ENCODE measurements at regions not wholly inside any gene's neighbourhood (a gene's known extent, or its start where the extent isn't known, plus 50 kb on each side); places are given as distances from the start of the nearest gene placed in this dataset.

- H3K9me3 ChIP-seq (ENCODE audit: control insufficient read depth, low read length): no peaks in the 10 kb centered on the region
- H3K4me1 ChIP-seq (ENCODE audit: control insufficient read depth, insufficient read depth, low read length, poor library complexity, severe bottlenecking): no peaks in the 10 kb centered on the region
- H3K27ac ChIP-seq (ENCODE audit: insufficient read depth, low read length, poor library complexity, severe bottlenecking): no peak overlapping the region
- H3K27me3 ChIP-seq (replicated peaks; ENCODE audit: control insufficient read depth, insufficient read depth, low read length, poor library complexity, severe bottlenecking): no peaks in the 10 kb centered on the region
- no peak overlapping the region for H3K4me3 ChIP-seq (ENCODE audit: insufficient read depth, low read depth, low read length, poor library complexity, severe bottlenecking)
- DNase-seq: no peak
- H3K36me3 ChIP-seq (ENCODE audit: control insufficient read depth, insufficient read depth, low read length): no peaks in the 10 kb centered on the region
Observed at GRCh38 chr1:29852248-29852647, 615.9 kb downstream of the PTPRU start.

GRCh38 chr1:29851691-29852090, 615.4 kb downstream of the PTPRU start:
- Histone ChIP-seq H3K27me3 (replicated peaks; ENCODE audit: control insufficient read depth, insufficient read depth, low read length, poor library complexity, severe bottlenecking) (no peaks in the 10 kb centered on the region), H3K9me3 (ENCODE audit: control insufficient read depth, low read length) (no peaks in the 10 kb centered on the region), H3K4me1 (ENCODE audit: control insufficient read depth, insufficient read depth, low read length, poor library complexity, severe bottlenecking) (no peaks in the 10 kb centered on the region), H3K27ac (ENCODE audit: insufficient read depth, low read length, poor library complexity, severe bottlenecking) (no peak overlapping the region), H3K4me3 (ENCODE audit: insufficient read depth, low read depth, low read length, poor library complexity, severe bottlenecking) (no peak overlapping the region), H3K36me3 (ENCODE audit: control insufficient read depth, insufficient read depth, low read length) (no peaks in the 10 kb centered on the region)
- no peak for DNase-seq

GRCh38 chr1:29849991-29850757, 613.9 kb downstream of the PTPRU start:
- Histone ChIP-seq H3K4me3 (ENCODE audit: insufficient read depth, low read depth, low read length, poor library complexity, severe bottlenecking) (no peak overlapping the region), H3K9me3 (ENCODE audit: control insufficient read depth, low read length) (no peaks in the 10 kb centered on the region), H3K36me3 (ENCODE audit: control insufficient read depth, insufficient read depth, low read length) (no peaks in the 10 kb centered on the region), H3K27ac (ENCODE audit: insufficient read depth, low read length, poor library complexity, severe bottlenecking) (no peak overlapping the region), H3K27me3 (replicated peaks; ENCODE audit: control insufficient read depth, insufficient read depth, low read length, poor library complexity, severe bottlenecking) (no peaks in the 10 kb centered on the region), H3K4me1 (ENCODE audit: control insufficient read depth, insufficient read depth, low read length, poor library complexity, severe bottlenecking) (no peaks in the 10 kb centered on the region)
- DNase-seq: no peak

GRCh38 chr1:29849038-29849750, 612.9 kb downstream of the PTPRU start:
- DNase-seq: peak in 1 of 3 donors; percentile 24
- Histone ChIP-seq H3K27me3 (replicated peaks; ENCODE audit: control insufficient read depth, insufficient read depth, low read length, poor library complexity, severe bottlenecking) (no peaks in the 10 kb centered on the region), H3K9me3 (ENCODE audit: control insufficient read depth, low read length) (no peaks in the 10 kb centered on the region), H3K4me1 (ENCODE audit: control insufficient read depth, insufficient read depth, low read length, poor library complexity, severe bottlenecking) (no peaks in the 10 kb centered on the region), H3K4me3 (ENCODE audit: insufficient read depth, low read depth, low read length, poor library complexity, severe bottlenecking) (no peak overlapping the region), H3K27ac (ENCODE audit: insufficient read depth, low read length, poor library complexity, severe bottlenecking) (no peak overlapping the region), H3K36me3 (ENCODE audit: control insufficient read depth, insufficient read depth, low read length) (no peaks in the 10 kb centered on the region)

- Histone ChIP-seq H3K27me3 (replicated peaks; ENCODE audit: control insufficient read depth, insufficient read depth, low read length, poor library complexity, severe bottlenecking) (no peaks in the 10 kb centered on the region), H3K36me3 (ENCODE audit: control insufficient read depth, insufficient read depth, low read length) (no peaks in the 10 kb centered on the region), H3K9me3 (ENCODE audit: control insufficient read depth, low read length) (no peaks in the 10 kb centered on the region), H3K4me3 (ENCODE audit: insufficient read depth, low read depth, low read length, poor library complexity, severe bottlenecking) (no peak overlapping the region), H3K27ac (ENCODE audit: insufficient read depth, low read length, poor library complexity, severe bottlenecking) (no peak overlapping the region), H3K4me1 (ENCODE audit: control insufficient read depth, insufficient read depth, low read length, poor library complexity, severe bottlenecking) (no peaks in the 10 kb centered on the region)
- no peak for DNase-seq
Observed at GRCh38 chr1:29845910-29846309, 609.6 kb downstream of the PTPRU start.

GRCh38 chr1:29842130-29842529, 605.8 kb downstream of the PTPRU start:
- Histone ChIP-seq H3K4me1 (ENCODE audit: control insufficient read depth, insufficient read depth, low read length, poor library complexity, severe bottlenecking) (no peaks in the 10 kb centered on the region), H3K4me3 (ENCODE audit: insufficient read depth, low read depth, low read length, poor library complexity, severe bottlenecking) (no peak overlapping the region), H3K36me3 (ENCODE audit: control insufficient read depth, insufficient read depth, low read length) (no peaks in the 10 kb centered on the region), H3K9me3 (ENCODE audit: control insufficient read depth, low read length) (no peaks in the 10 kb centered on the region), H3K27me3 (replicated peaks; ENCODE audit: control insufficient read depth, insufficient read depth, low read length, poor library complexity, severe bottlenecking) (no peaks in the 10 kb centered on the region), H3K27ac (ENCODE audit: insufficient read depth, low read length, poor library complexity, severe bottlenecking) (no peak overlapping the region)
- no peak for DNase-seq

- DNase-seq: no peak
- H3K27me3 ChIP-seq (replicated peaks; ENCODE audit: control insufficient read depth, insufficient read depth, low read length, poor library complexity, severe bottlenecking): no peaks in the 10 kb centered on the region
- no peak overlapping the region for H3K27ac ChIP-seq (ENCODE audit: insufficient read depth, low read length, poor library complexity, severe bottlenecking)
- no peaks in the 10 kb centered on the region for H3K36me3 ChIP-seq (ENCODE audit: control insufficient read depth, insufficient read depth, low read length)
- H3K4me1 ChIP-seq (ENCODE audit: control insufficient read depth, insufficient read depth, low read length, poor library complexity, severe bottlenecking): no peaks in the 10 kb centered on the region
- no peaks in the 10 kb centered on the region for H3K9me3 ChIP-seq (ENCODE audit: control insufficient read depth, low read length)
- H3K4me3 ChIP-seq (ENCODE audit: insufficient read depth, low read depth, low read length, poor library complexity, severe bottlenecking): no peak overlapping the region
Observed at GRCh38 chr1:29839726-29840125, 603.4 kb downstream of the PTPRU start.

- no peak for DNase-seq
- Histone ChIP-seq H3K36me3 (ENCODE audit: control insufficient read depth, insufficient read depth, low read length) (no peaks in the 10 kb centered on the region), H3K27ac (ENCODE audit: insufficient read depth, low read length, poor library complexity, severe bottlenecking) (no peak overlapping the region), H3K4me3 (ENCODE audit: insufficient read depth, low read depth, low read length, poor library complexity, severe bottlenecking) (no peak overlapping the region), H3K9me3 (ENCODE audit: control insufficient read depth, low read length) (no peaks in the 10 kb centered on the region), H3K27me3 (replicated peaks; ENCODE audit: control insufficient read depth, insufficient read depth, low read length, poor library complexity, severe bottlenecking) (no peaks in the 10 kb centered on the region), H3K4me1 (ENCODE audit: control insufficient read depth, insufficient read depth, low read length, poor library complexity, severe bottlenecking) (no peaks in the 10 kb centered on the region)
Observed at GRCh38 chr1:29838738-29839320, 602.5 kb downstream of the PTPRU start.

- H3K4me3 ChIP-seq (ENCODE audit: insufficient read depth, low read depth, low read length, poor library complexity, severe bottlenecking): no peak overlapping the region
- H3K9me3 ChIP-seq (ENCODE audit: control insufficient read depth, low read length): no peaks in the 10 kb centered on the region
- no peak overlapping the region for H3K27ac ChIP-seq (ENCODE audit: insufficient read depth, low read length, poor library complexity, severe bottlenecking)
- no peaks in the 10 kb centered on the region for H3K4me1 ChIP-seq (ENCODE audit: control insufficient read depth, insufficient read depth, low read length, poor library complexity, severe bottlenecking)
- no peak for DNase-seq
- no peaks in the 10 kb centered on the region for H3K36me3 ChIP-seq (ENCODE audit: control insufficient read depth, insufficient read depth, low read length)
- no peaks in the 10 kb centered on the region for H3K27me3 ChIP-seq (replicated peaks; ENCODE audit: control insufficient read depth, insufficient read depth, low read length, poor library complexity, severe bottlenecking)
Observed at GRCh38 chr1:29836651-29837646, 600.6 kb downstream of the PTPRU start.
